ENCODE measurements at regions not wholly inside any gene's neighbourhood (a gene's known extent, or its start where the extent isn't known, plus 50 kb on each side); places are given as distances from the start of the nearest gene placed in this dataset.

DNA sequence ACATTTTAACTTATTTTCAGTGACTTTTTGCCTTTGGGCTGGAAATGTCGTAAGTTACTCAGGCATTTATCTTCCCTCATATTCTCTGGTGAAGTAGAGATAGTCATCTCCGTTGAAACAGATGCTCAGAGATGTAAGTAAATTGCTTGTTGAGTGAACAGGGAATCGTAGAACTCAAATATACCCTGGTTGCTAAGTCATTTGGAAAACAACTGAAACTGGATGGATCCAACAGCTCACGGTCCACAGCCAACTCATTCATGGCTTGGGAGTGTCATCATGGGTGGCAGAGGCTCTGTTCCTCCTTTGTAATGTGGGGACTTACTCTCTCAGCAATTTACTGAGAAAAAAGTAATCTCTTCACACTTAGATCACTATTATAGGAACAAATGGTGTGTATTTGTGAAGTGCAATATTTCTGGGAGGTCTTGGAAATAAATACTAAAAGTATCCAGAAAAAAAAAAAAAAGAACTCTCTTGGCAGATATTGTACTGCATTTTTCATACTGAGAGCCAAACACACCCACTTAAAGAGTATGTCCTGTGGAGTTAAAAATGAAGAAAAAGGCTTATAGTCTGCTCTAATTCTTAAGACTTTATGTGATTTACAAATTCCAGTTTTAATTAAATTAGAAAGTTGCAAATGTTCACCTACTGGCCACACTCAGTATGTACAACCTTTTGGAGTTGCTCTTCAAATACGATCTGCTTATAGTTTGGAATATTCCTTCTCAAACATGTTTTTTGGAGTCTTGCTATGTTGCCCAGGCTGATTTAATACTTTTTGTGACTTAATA is 107.4 kb downstream of the LEPR start:
- peaks cover 29 to 32% of the 10 kb centered on the region in 2 donors for H3K27me3 Mint-ChIP-seq
- no peaks in the 10 kb centered on the region for H3K36me3 ChIP-seq (ENCODE audit: insufficient read depth, low read length)
- peaks cover 0 to 5% (median 2%) of the 10 kb centered on the region in 4 donors for H3K4me1 Mint-ChIP-seq
- peaks cover 8% of the 10 kb centered on the region for H3K27me3 ChIP-seq (ENCODE audit: insufficient read depth, low read length)
- peaks cover 0 to 14% (median 5%) of the 10 kb centered on the region in 8 donors for H3K9me3 Mint-ChIP-seq
- no peaks in the 10 kb centered on the region for H3K9me3 ChIP-seq (ENCODE audit: control insufficient read depth in 1 of 2, low read length in 2 of 2)
- DNase-seq = no peak
- peaks cover 0 to 15% of the 10 kb centered on the region in 2 donors for H3K36me3 Mint-ChIP-seq
- no peaks in the 10 kb centered on the region for H3K4me1 ChIP-seq (ENCODE audit: insufficient read depth, low read length)
- CTCF ChIA-PET (ENCODE audit: partially characterized antibody) = no interaction called here
- intact Hi-C loops (cut with micrococcal nuclease) = no loop called here
- H3K27ac Mint-ChIP-seq = no peak overlapping the region
- no peak overlapping the region for H3K4me3 Mint-ChIP-seq
- no peak overlapping the region for H3K4me3 ChIP-seq (ENCODE audit: low read length in 2 of 2)
- POLR2A ChIA-PET (ENCODE audit: partially characterized antibody) = no interaction called here
- no peak overlapping the region for H3K27ac ChIP-seq (ENCODE audit: low read depth, low read length)

DNA sequence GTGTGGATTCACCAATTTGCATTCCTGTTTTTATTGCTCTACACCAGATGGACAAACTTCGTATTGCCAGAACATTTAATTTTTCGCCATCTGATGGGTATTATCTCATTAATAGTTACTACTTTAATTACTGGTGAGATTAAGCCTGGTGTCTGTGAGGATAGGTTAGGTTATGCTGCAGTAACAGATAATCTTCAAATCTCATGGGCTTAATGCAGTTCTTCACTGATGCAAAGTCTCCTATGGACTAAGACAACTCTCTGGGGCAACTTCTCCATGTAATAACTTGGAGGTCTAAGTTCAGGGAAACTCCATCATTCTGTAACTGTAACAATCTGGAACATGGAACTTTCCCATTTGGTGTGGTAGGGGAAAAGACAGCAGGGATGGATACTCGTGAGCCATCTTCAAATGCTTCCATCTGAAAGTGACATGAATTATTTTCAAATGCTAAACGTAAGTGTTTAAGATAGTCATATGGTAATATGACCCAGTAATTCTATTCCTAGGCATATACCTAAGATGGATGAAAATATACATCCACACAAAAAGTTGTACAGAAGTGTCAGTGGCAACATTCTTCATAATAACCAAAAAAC is 111.6 kb downstream of the LEPR start:
- no peak overlapping the region for H3K27ac ChIP-seq (ENCODE audit: low read depth, low read length)
- H3K27me3 ChIP-seq (ENCODE audit: insufficient read depth, low read length) = no peaks in the 10 kb centered on the region
- H3K27ac Mint-ChIP-seq = no peak overlapping the region
- intact Hi-C loops (cut with micrococcal nuclease) = no loop called here
- CTCF ChIA-PET (ENCODE audit: partially characterized antibody) = no interaction called here
- peaks cover 9 to 16% of the 10 kb centered on the region in 2 donors for H3K27me3 Mint-ChIP-seq
- H3K9me3 ChIP-seq (ENCODE audit: control insufficient read depth in 1 of 2, low read length in 2 of 2) = no peaks in the 10 kb centered on the region
- POLR2A ChIA-PET (ENCODE audit: partially characterized antibody) = no interaction called here
- H3K9me3 Mint-ChIP-seq = peaks cover 0 to 14% (median 7%) of the 10 kb centered on the region in 8 donors
- no peaks in the 10 kb centered on the region for H3K36me3 Mint-ChIP-seq
- no peak overlapping the region for H3K4me3 ChIP-seq (ENCODE audit: low read length in 2 of 2)
- H3K4me3 Mint-ChIP-seq = no peak overlapping the region
- H3K36me3 ChIP-seq (ENCODE audit: insufficient read depth, low read length) = no peaks in the 10 kb centered on the region
- DNase-seq = no peak
- no peaks in the 10 kb centered on the region for H3K4me1 ChIP-seq (ENCODE audit: insufficient read depth, low read length)
- no peaks in the 10 kb centered on the region for H3K4me1 Mint-ChIP-seq

DNA sequence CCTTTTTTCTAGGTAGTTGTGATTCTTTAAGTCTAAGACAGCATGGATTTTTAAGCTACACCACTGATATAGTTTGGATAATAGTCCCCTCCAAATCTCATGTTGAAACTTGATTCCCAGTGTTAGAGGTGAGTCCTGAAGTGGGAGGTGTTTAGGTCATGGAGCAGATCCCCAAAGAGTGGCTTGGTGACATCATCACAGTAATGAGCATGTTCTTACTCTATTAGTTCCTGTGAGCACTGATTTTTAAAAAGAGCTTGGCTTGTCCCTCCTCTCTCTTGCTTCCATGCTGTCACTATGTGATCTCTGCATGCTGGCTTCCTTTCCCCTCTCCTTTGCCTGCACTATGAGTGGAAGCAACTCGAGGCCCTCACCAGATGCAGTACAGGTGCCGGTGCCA is 115.5 kb downstream of the LEPR start:
- H3K36me3 ChIP-seq (ENCODE audit: insufficient read depth, low read length) = no peaks in the 10 kb centered on the region

DNA sequence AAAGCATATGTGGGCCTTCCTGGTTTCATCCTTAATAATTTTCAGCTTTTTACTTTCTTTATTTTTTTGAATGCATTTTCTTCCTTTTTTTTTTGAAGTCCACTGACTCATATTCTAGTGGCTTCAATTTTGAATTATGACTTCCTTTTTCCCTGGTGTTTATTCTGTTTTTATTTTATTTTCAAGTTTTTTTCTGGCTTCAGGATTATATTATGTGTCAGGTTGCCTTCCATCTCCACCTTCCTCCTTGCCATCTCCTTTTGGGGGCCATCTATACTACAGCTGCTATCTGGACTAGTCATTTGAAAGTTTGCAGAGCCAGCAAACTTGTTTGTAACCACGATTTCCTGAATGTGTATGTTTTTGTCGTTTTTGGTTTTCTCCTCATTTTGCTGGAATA is 117.6 kb downstream of the LEPR start:
- no peak overlapping the region for H3K27ac ChIP-seq (ENCODE audit: low read depth, low read length)
- CTCF ChIA-PET (ENCODE audit: partially characterized antibody) = no interaction called here
- no peaks in the 10 kb centered on the region for H3K9me3 ChIP-seq (ENCODE audit: control insufficient read depth in 1 of 2, low read length in 2 of 2)
- no peaks in the 10 kb centered on the region for H3K36me3 Mint-ChIP-seq
- no peak for DNase-seq
- H3K4me1 Mint-ChIP-seq = no peaks in the 10 kb centered on the region
- H3K27ac Mint-ChIP-seq = no peak overlapping the region
- no peaks in the 10 kb centered on the region for H3K27me3 Mint-ChIP-seq
- intact Hi-C loops (cut with micrococcal nuclease) = no loop called here
- POLR2A ChIA-PET (ENCODE audit: partially characterized antibody) = no interaction called here
- H3K27me3 ChIP-seq (ENCODE audit: insufficient read depth, low read length) = no peaks in the 10 kb centered on the region
- H3K4me3 ChIP-seq (ENCODE audit: low read length in 2 of 2) = no peak overlapping the region
- H3K36me3 ChIP-seq (ENCODE audit: insufficient read depth, low read length) = no peaks in the 10 kb centered on the region
- H3K9me3 Mint-ChIP-seq = peaks cover 0 to 8% (median 3%) of the 10 kb centered on the region in 8 donors
- no peak overlapping the region for H3K4me3 Mint-ChIP-seq
- no peaks in the 10 kb centered on the region for H3K4me1 ChIP-seq (ENCODE audit: insufficient read depth, low read length)

More for the DNA sequence above, 115.5 kb downstream of the LEPR start:
- ChIA-PET CTCF (ENCODE audit: partially characterized antibody) (no interaction called here), POLR2A (ENCODE audit: partially characterized antibody) (no interaction called here)
- no peak overlapping the region for H3K27ac ChIP-seq (ENCODE audit: low read depth, low read length)
- no peaks in the 10 kb centered on the region for H3K4me1 Mint-ChIP-seq
- no peaks in the 10 kb centered on the region for H3K9me3 ChIP-seq (ENCODE audit: control insufficient read depth in 1 of 2, low read length in 2 of 2)
- H3K4me3 Mint-ChIP-seq = no peak overlapping the region
- H3K4me1 ChIP-seq (ENCODE audit: insufficient read depth, low read length) = no peaks in the 10 kb centered on the region
- no peak overlapping the region for H3K4me3 ChIP-seq (ENCODE audit: low read length in 2 of 2)
- no peak overlapping the region for H3K27ac Mint-ChIP-seq
- no peak for DNase-seq
- no peaks in the 10 kb centered on the region for H3K27me3 ChIP-seq (ENCODE audit: insufficient read depth, low read length)
- peaks cover 0 to 6% of the 10 kb centered on the region in 2 donors for H3K27me3 Mint-ChIP-seq
- peaks cover 0 to 10% (median 6%) of the 10 kb centered on the region in 8 donors for H3K9me3 Mint-ChIP-seq
- intact Hi-C loops (cut with micrococcal nuclease) = no loop called here
- no peaks in the 10 kb centered on the region for H3K36me3 Mint-ChIP-seq

DNA sequence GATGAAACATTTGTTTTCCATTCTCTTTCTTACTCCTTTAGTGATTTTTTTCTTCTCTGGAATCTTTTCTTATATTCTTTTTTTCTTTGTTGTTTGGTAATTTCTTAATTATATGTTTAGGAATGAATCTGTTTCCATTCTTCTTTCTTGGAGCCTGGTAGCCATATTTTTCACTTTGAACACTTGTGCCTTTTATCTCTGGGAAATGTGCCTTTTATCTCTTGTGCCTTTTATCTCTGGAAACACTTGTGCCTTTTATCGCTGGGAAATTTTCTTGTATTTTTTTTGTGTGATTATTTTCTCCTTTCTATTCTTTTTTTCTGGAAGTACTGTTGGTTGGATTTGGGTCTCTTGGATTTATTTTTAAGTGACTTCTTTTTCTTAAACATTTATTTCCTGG is 118.2 kb downstream of the LEPR start:
- Mint-ChIP-seq H3K4me1 (no peaks in the 10 kb centered on the region), H3K27ac (no peak overlapping the region), H3K27me3 (no peaks in the 10 kb centered on the region), H3K4me3 (no peak overlapping the region), H3K9me3 (peaks cover 0 to 10% (median 5%) of the 10 kb centered on the region in 8 donors), H3K36me3 (no peaks in the 10 kb centered on the region)
- Histone ChIP-seq H3K27me3 (ENCODE audit: insufficient read depth, low read length) (no peaks in the 10 kb centered on the region), H3K9me3 (ENCODE audit: control insufficient read depth in 1 of 2, low read length in 2 of 2) (no peaks in the 10 kb centered on the region), H3K4me3 (ENCODE audit: low read length in 2 of 2) (no peak overlapping the region), H3K36me3 (ENCODE audit: insufficient read depth, low read length) (no peaks in the 10 kb centered on the region), H3K27ac (ENCODE audit: low read depth, low read length) (no peak overlapping the region), H3K4me1 (ENCODE audit: insufficient read depth, low read length) (no peaks in the 10 kb centered on the region)
- POLR2A ChIA-PET (ENCODE audit: partially characterized antibody) = no interaction called here
- intact Hi-C loops (cut with micrococcal nuclease) = no loop called here
- CTCF ChIA-PET (ENCODE audit: partially characterized antibody) = interaction anchor here (0.6 kb wide), 1 partner anchor 589 kb away, joined by 3 read pairs; no protein-coding TSS in a partner anchor
- DNase-seq = no peak

DNA sequence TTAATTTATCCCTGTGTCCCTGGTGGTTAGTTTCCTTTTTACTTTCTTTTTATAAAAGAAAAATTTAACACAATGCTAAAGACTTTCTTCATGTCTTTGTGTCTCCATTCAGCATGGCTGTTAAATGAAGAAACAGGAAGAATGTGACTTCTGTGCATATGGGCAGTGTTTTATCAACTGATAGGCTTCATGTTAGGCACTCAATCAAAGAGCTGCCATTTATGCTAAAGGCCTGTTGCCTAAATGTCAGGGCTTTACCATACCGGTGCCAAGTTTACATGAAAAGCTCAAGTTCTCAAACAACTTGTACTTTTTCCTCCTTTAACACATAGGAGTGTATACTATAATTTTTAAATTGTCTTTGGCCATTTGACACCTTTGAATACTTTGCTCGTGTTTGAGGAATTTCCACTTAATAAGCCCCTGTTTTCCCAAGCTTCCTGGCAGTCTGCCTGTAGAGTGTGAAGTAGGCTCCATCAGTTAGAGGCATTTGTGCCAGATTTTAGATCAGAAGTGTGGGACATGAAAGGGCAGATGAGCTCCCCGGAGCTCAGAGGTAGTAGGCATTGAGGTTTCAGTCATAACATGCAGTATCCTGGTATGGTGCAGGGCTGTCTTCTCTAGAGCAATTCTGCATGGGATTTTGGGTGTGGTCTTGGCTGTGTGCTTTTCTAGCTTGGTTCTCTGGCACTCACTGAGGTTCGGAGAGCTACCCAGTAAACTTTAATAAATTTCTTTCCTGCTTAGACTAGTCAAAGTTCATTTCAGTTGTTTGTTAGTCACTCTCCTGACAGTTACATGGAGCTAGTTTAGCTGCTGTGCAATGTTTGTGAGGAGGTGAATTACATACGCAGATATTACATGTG is 119.0 kb downstream of the LEPR start:
- Histone ChIP-seq H3K27me3 (ENCODE audit: insufficient read depth, low read length) (no peaks in the 10 kb centered on the region), H3K9me3 (ENCODE audit: control insufficient read depth in 1 of 2, low read length in 2 of 2) (no peaks in the 10 kb centered on the region), H3K27ac (ENCODE audit: low read depth, low read length) (no peak overlapping the region), H3K36me3 (ENCODE audit: insufficient read depth, low read length) (no peaks in the 10 kb centered on the region), H3K4me1 (ENCODE audit: insufficient read depth, low read length) (no peaks in the 10 kb centered on the region), H3K4me3 (ENCODE audit: low read length in 2 of 2) (no peak overlapping the region)
- no peaks in the 10 kb centered on the region for H3K4me1 Mint-ChIP-seq
- intact Hi-C loops (cut with micrococcal nuclease) = no loop called here
- H3K27ac Mint-ChIP-seq = no peak overlapping the region
- ChIA-PET POLR2A (ENCODE audit: partially characterized antibody) (interaction anchor here (0.5 kb wide), 1 partner anchor 176 kb away, joined by 7 read pairs; no protein-coding TSS in a partner anchor), CTCF (ENCODE audit: partially characterized antibody) (no interaction called here)
- H3K9me3 Mint-ChIP-seq = peaks cover 2 to 14% (median 7%) of the 10 kb centered on the region in 8 donors
- no peak for DNase-seq
- H3K36me3 Mint-ChIP-seq = no peaks in the 10 kb centered on the region
- H3K27me3 Mint-ChIP-seq = no peaks in the 10 kb centered on the region
- no peak overlapping the region for H3K4me3 Mint-ChIP-seq

DNA sequence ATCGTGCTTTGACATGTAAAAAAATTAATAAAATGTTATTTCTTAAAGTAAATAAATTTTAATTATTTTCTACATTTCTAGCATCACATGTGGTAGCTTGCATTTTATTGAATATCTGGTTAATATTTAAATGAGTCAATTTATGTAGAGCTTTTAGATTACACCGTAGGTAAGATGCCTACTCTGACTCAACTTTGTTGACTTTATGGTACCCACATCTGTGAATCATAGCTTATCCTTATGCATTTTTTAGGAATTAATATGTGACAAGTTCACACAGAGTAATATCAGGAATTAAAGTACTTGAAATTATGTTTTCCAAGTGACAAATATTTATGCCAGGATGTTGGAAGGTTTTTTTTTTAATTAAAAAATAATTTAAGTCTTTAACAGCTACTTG is 120.7 kb downstream of the LEPR start:
- no peaks in the 10 kb centered on the region for H3K9me3 ChIP-seq (ENCODE audit: control insufficient read depth in 1 of 2, low read length in 2 of 2)
- DNase-seq = no peak
- no peaks in the 10 kb centered on the region for H3K36me3 ChIP-seq (ENCODE audit: insufficient read depth, low read length)
- H3K4me3 ChIP-seq (ENCODE audit: low read length in 2 of 2) = no peak overlapping the region
- H3K4me1 ChIP-seq (ENCODE audit: insufficient read depth, low read length) = no peaks in the 10 kb centered on the region
- Mint-ChIP-seq H3K4me3 (no peak overlapping the region), H3K27ac (no peak overlapping the region), H3K9me3 (peaks cover 2 to 14% (median 10%) of the 10 kb centered on the region in 8 donors), H3K36me3 (no peaks in the 10 kb centered on the region), H3K4me1 (no peaks in the 10 kb centered on the region), H3K27me3 (no peaks in the 10 kb centered on the region)
- H3K27me3 ChIP-seq (ENCODE audit: insufficient read depth, low read length) = no peaks in the 10 kb centered on the region
- intact Hi-C loops (cut with micrococcal nuclease) = no loop called here
- no peak overlapping the region for H3K27ac ChIP-seq (ENCODE audit: low read depth, low read length)
- CTCF ChIA-PET (ENCODE audit: partially characterized antibody) = no interaction called here
- POLR2A ChIA-PET (ENCODE audit: partially characterized antibody) = no interaction called here

Measured in CD4-positive, alpha-beta memory T cell (primary cell).